Esophagus squamous epithelium (tissue), 4 donors: ENCODE measurements at regions not wholly inside any gene's neighbourhood (a gene's known extent, or its start where the extent isn't known, plus 50 kb on each side); places are given as distances from the start of the nearest gene placed in this dataset.

ENCODE experiments used
- POLR2A ChIP-seq, 4 donors: fragments of 450-650 bp; IDR thresholded peaks; one replicate each; pipeline ENCODE4 v1.6.1; 2017; ENCODE audit warnings: antibody characterized with exemption in 4 of 4, mild to moderate bottlenecking in 4 of 4, moderate library complexity in 3 of 4
- TF ChIP-seq, protein P1 (sequence below), 6 experiments: fragments of 450-650 bp in 4 of 6; fragments of 200-600 bp in 2 of 6; sonication (generic) in 2 of 6; IDR thresholded peaks; one replicate each; pipeline ENCODE4 v1.5.1; 2016 to 2019; ENCODE audit warnings: antibody characterized with exemption in 6 of 6, mild to moderate bottlenecking in 4 of 6, moderate library complexity in 4 of 6

GRCh38 chr6:14474816-14475215, 357.2 kb downstream of the CD83 start:
- no peak for TF ChIP-seq POLR2A (IDR thresholded peaks at IDR 0.05)
- TF ChIP-seq, protein P1, sequence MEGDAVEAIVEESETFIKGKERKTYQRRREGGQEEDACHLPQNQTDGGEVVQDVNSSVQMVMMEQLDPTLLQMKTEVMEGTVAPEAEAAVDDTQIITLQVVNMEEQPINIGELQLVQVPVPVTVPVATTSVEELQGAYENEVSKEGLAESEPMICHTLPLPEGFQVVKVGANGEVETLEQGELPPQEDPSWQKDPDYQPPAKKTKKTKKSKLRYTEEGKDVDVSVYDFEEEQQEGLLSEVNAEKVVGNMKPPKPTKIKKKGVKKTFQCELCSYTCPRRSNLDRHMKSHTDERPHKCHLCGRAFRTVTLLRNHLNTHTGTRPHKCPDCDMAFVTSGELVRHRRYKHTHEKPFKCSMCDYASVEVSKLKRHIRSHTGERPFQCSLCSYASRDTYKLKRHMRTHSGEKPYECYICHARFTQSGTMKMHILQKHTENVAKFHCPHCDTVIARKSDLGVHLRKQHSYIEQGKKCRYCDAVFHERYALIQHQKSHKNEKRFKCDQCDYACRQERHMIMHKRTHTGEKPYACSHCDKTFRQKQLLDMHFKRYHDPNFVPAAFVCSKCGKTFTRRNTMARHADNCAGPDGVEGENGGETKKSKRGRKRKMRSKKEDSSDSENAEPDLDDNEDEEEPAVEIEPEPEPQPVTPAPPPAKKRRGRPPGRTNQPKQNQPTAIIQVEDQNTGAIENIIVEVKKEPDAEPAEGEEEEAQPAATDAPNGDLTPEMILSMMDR (IDR thresholded peaks at IDR 0.05): no peak
